Stomach (tissue), 4 donors: ENCODE measurements at regions not wholly inside any gene's neighbourhood (a gene's known extent, or its start where the extent isn't known, plus 50 kb on each side); places are given as distances from the start of the nearest gene placed in this dataset.

Source experiments
- CTCF ChIP-seq, 7 experiments: fragments of 450-650 bp in 4 of 7; fragments of 200-600 bp in 3 of 7; sonication (generic) in 3 of 7; IDR thresholded peaks; one replicate each; pipeline ENCODE4 v1.5.1; 2016 to 2019; ENCODE audit warnings: antibody characterized with exemption in 7 of 7, control low read depth in 2 of 7, mild to moderate bottlenecking in 1 of 7
- EP300 ChIP-seq: sonication (generic); formaldehyde crosslinking; IDR thresholded peaks from one replicate; pipeline ENCODE4 v1.6.1; 2017; ENCODE audit warnings: antibody characterized with exemption
- POLR2A ChIP-seq, 4 donors: fragments of 450-650 bp; IDR thresholded peaks; one replicate each; pipeline ENCODE4 v1.6.1; 2016; ENCODE audit warnings: antibody characterized with exemption in 4 of 4, control low read depth in 2 of 4, mild to moderate bottlenecking in 1 of 4, moderate library complexity in 1 of 4
- POLR2AphosphoS5 ChIP-seq, 3 donors: sonication (generic); formaldehyde crosslinking; IDR thresholded peaks; one replicate each; pipeline ENCODE4 v1.6.1; 2016; ENCODE audit warnings: antibody characterized with exemption in 3 of 3

DNA sequence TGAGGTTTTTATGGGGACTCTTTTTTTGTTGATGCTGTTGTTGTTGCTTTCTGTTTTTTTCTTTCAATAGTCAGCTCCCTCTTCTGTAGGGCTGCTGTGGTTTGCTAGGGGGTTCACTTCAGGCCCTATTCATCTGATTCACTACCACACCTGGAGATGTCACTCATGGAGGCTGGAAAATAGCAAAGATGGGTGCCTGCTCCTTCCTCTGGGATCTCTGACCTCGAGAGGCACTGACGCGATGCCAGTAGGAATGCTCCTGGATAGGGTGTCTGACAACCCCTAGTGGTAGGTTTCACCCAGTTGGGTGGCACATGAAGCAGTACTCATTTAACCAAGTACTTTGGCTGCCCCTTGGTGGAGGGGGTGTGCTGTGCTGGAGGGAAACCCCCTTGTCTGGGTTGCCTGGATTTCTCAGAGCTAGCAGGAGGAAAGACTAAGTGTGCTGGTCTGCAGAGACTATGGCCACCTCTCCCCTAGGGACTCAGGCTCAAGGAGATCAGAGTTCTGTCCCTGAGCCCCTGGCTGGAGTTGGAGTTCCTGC, 745.5 kb downstream of the TMTC2 start:
- TF ChIP-seq POLR2A (IDR thresholded peaks at IDR 0.05) (no peak), CTCF (IDR thresholded peaks at IDR 0.05) (no peak), EP300 (no peak), POLR2AphosphoS5 (IDR thresholded peaks at IDR 0.05) (no peak)
